ENCODE measurements at regions not wholly inside any gene's neighbourhood (a gene's known extent, or its start where the extent isn't known, plus 50 kb on each side); places are given as distances from the start of the nearest gene placed in this dataset.

DNA sequence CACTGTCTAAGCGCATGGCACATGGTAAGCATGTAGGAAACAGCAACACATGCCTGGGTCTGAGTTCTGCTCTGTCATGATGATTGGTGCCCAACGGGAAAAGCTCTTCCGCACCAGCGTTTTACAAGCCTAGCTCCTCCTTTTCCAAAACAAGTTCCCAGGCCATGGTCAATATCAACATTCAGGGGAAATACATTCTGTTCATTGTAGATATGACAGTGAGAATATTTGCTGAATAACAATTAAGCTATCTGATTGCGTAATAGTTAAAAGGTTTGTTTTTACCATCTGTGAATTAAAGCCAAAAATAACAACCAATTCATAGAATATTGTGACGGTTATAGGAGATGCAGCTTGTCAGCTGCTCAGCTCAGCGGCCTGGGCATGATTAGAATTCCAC is 404.3 kb upstream of the SLC35B3 start:
- TF ChIP-seq CTCF (conservative IDR thresholded peaks at IDR 0.05 in 1 of 2, IDR thresholded peaks at IDR 0.05 in 1 of 2; ENCODE audit: extremely low read depth in 1 of 2, insufficient read depth in 1 of 2, low read depth in 1 of 2, low read length in 2 of 2), result no peak
- TF ChIP-seq EZH2 (IDR thresholded peaks at IDR 0.05; ENCODE audit: borderline replicate concordance, low read length), result no peak

All from mammary epithelial cell (primary cell).